ENCODE measurements at regions not wholly inside any gene's neighbourhood (a gene's known extent, or its start where the extent isn't known, plus 50 kb on each side); places are given as distances from the start of the nearest gene placed in this dataset.

GRCh38 chr17:17398188-17398942, 78.4 kb upstream of the MED9 start:
- DNase-seq: no peak

- DNase-seq: no peak
These were observed 77.6 kb upstream of the MED9 start for GRCh38 chr17:17398943-17399926.

- DNase-seq: no peak
These were observed 76.7 kb upstream of the MED9 start for GRCh38 chr17:17400070-17400469.

GRCh38 chr17:17400566-17401184, 76.1 kb upstream of the MED9 start:
- no peak for DNase-seq

- DNase-seq: no peak
These were observed 75.5 kb upstream of the MED9 start for GRCh38 chr17:17401271-17401781.

GRCh38 chr17:17402558-17402957, 74.2 kb upstream of the MED9 start:
- no peak for DNase-seq

GRCh38 chr17:17403065-17403464, 73.7 kb upstream of the MED9 start:
- no peak for DNase-seq

- DNase-seq: no peak
These were observed 72.8 kb upstream of the MED9 start for GRCh38 chr17:17403899-17404576.

- no peak for DNase-seq
These were observed 71.1 kb upstream of the MED9 start for GRCh38 chr17:17405673-17406072.

- DNase-seq: no peak
These were observed 70.6 kb upstream of the MED9 start for GRCh38 chr17:17406225-17406624.

GRCh38 chr17:17408236-17408794, 68.5 kb upstream of the MED9 start:
- no peak for DNase-seq

GRCh38 chr17:17410357-17410756, 66.4 kb upstream of the MED9 start:
- DNase-seq: no peak

- no peak for DNase-seq
These were observed 65.1 kb upstream of the MED9 start for GRCh38 chr17:17411692-17412091.

GRCh38 chr17:17412326-17412725, 64.5 kb upstream of the MED9 start:
- no peak for DNase-seq

GRCh38 chr17:17413215-17413792, 63.5 kb upstream of the MED9 start:
- no peak for DNase-seq

- no peak for DNase-seq
These were observed 63.0 kb upstream of the MED9 start for GRCh38 chr17:17413821-17414220.

- DNase-seq: peak; percentile 59
These were observed 62.4 kb upstream of the MED9 start for GRCh38 chr17:17414341-17414805.

- no peak for DNase-seq
These were observed 61.8 kb upstream of the MED9 start for GRCh38 chr17:17415006-17415405.

- peak; percentile 16 for DNase-seq
These were observed 60.8 kb upstream of the MED9 start for GRCh38 chr17:17416007-17416399.

GRCh38 chr17:17416400-17417360, 60.1 kb upstream of the MED9 start:
- DNase-seq: no peak

Measured in NCI-H446 treated with DMSO at 0.1 percent for 48 hours (cell line).